DOHH2 (cell line): ENCODE measurements at regions not wholly inside any gene's neighbourhood (a gene's known extent, or its start where the extent isn't known, plus 50 kb on each side); places are given as distances from the start of the nearest gene placed in this dataset.

Experiments used
- H3F3A ChIP-seq: fragments of 200-600 bp; sonication (generic), shearing (Covaris generic); 2 replicates; pipeline ENCODE4 v1.6.0; 2016; ENCODE audit warnings: antibody characterized with exemption, mild to moderate bottlenecking; ENCODE audit not compliant: control insufficient read depth, insufficient read depth
- H3K27ac ChIP-seq: fragments of 200-600 bp; sonication (generic); 2 replicates; pipeline ENCODE4 v1.5.1; 2014; ENCODE audit warnings: low read depth, mild to moderate bottlenecking, low read length, moderate library complexity
- H3K27me3 ChIP-seq: fragments of 200-600 bp; sonication (generic); 2 replicates; pipeline ENCODE4 v1.6.1; 2014; ENCODE audit warnings: mild to moderate bottlenecking, low read length, mixed read lengths; ENCODE audit not compliant: control insufficient read depth
- H3K36me3 ChIP-seq: fragments of 200-600 bp; sonication (generic); 2 replicates; pipeline ENCODE4 v1.6.1; 2014; ENCODE audit warnings: mild to moderate bottlenecking, low read length, moderate library complexity, mixed read lengths; ENCODE audit not compliant: control insufficient read depth
- H3K4me1 ChIP-seq: fragments of 200-600 bp; sonication (generic); 2 replicates; pipeline ENCODE4 v1.6.1; 2014; ENCODE audit warnings: mild to moderate bottlenecking, low read length, mixed read lengths; ENCODE audit not compliant: control insufficient read depth
- H3K4me2 ChIP-seq: fragments of 200-600 bp; sonication (generic); 2 replicates; pipeline ENCODE4 v1.6.0; 2014; ENCODE audit warnings: mild to moderate bottlenecking, low read length, moderate library complexity
- H3K4me3 ChIP-seq: fragments of 200-600 bp; sonication (generic); 2 replicates; pipeline ENCODE4 v1.5.1; 2014; ENCODE audit warnings: mild to moderate bottlenecking, low read length, mixed read lengths
- H3K79me2 ChIP-seq: fragments of 200-600 bp; sonication (generic); 2 replicates; pipeline ENCODE4 v1.6.1; 2014; ENCODE audit warnings: mild to moderate bottlenecking, low read length, mixed read lengths; ENCODE audit not compliant: control insufficient read depth
- H3K9me2 ChIP-seq: fragments of 200-600 bp; sonication (generic); replicated peaks from 2 replicates; pipeline ENCODE4 v1.6.1; 2014; ENCODE audit warnings: mild to moderate bottlenecking, low read length, mixed read lengths; ENCODE audit not compliant: control insufficient read depth
- H3K9me3 ChIP-seq: fragments of 200-600 bp; sonication (generic); 2 replicates; pipeline ENCODE4 v1.6.1; 2014; ENCODE audit warnings: antibody characterized with exemption, low read length, mixed read lengths; ENCODE audit not compliant: control insufficient read depth, insufficient read depth
- H4K20me1 ChIP-seq: fragments of 200-600 bp; sonication (generic); 2 replicates; pipeline ENCODE4 v1.6.0; 2014; ENCODE audit warnings: low read depth, mild to moderate bottlenecking, antibody characterized with exemption, low read length, moderate library complexity; ENCODE audit not compliant: control insufficient read depth, insufficient read depth
- CTCF ChIP-seq: fragments of 200-600 bp; sonication (generic); IDR thresholded peaks from one replicate; pipeline ENCODE4 v1.5.1; 2014; ENCODE audit warnings: antibody characterized with exemption, mild to moderate bottlenecking, low read depth, low read length; ENCODE audit not compliant: poor library complexity, severe bottlenecking
- EZH2phosphoT487 ChIP-seq: fragments of 200-600 bp; sonication (generic); IDR thresholded peaks from 2 replicates; pipeline ENCODE4 v1.6.1; 2017; ENCODE audit warnings: borderline replicate concordance, mild to moderate bottlenecking, antibody characterized with exemption, low read length, moderate library complexity, mixed read lengths

- Histone ChIP-seq H3K4me2 (no peak overlapping the region), H3K9me3 (no peaks in the 10 kb centered on the region), H3K79me2 (no peaks in the 10 kb centered on the region), H3K27me3 (peaks cover 3% of the 10 kb centered on the region; the same call in 1 of the 2 replicates), H3K36me3 (no peaks in the 10 kb centered on the region), H3K27ac (no peak overlapping the region), H4K20me1 (no peaks in the 10 kb centered on the region), H3F3A (no peaks in the 10 kb centered on the region), H3K9me2 (no peaks in the 10 kb centered on the region), H3K4me3 (no peak overlapping the region), H3K4me1 (no peaks in the 10 kb centered on the region)
- TF ChIP-seq CTCF: no peak
- TF ChIP-seq EZH2phosphoT487: no peak
These were observed 186.8 kb upstream of the ADRA1D start for GRCh38 chr20:4435671-4436455.

- Histone ChIP-seq H3K4me3 (no peak overlapping the region), H3K79me2 (no peaks in the 10 kb centered on the region), H3F3A (no peaks in the 10 kb centered on the region), H3K27me3 (peaks cover 3% of the 10 kb centered on the region; the same call in 1 of the 2 replicates), H3K9me2 (no peaks in the 10 kb centered on the region), H3K36me3 (no peaks in the 10 kb centered on the region), H3K4me1 (no peaks in the 10 kb centered on the region), H4K20me1 (no peaks in the 10 kb centered on the region), H3K27ac (no peak overlapping the region), H3K9me3 (no peaks in the 10 kb centered on the region), H3K4me2 (no peak overlapping the region)
- TF ChIP-seq EZH2phosphoT487 (no peak), CTCF (no peak)
These were observed 186.1 kb upstream of the ADRA1D start for GRCh38 chr20:4435225-4435624.

- no peak overlapping the region for H3K4me2 ChIP-seq
- H3K27me3 ChIP-seq: peaks cover 3% of the 10 kb centered on the region; the same call in 1 of the 2 replicates
- H3K4me1 ChIP-seq: no peaks in the 10 kb centered on the region
- H3K9me3 ChIP-seq: no peaks in the 10 kb centered on the region
- no peaks in the 10 kb centered on the region for H3F3A ChIP-seq
- no peaks in the 10 kb centered on the region for H4K20me1 ChIP-seq
- no peak overlapping the region for H3K27ac ChIP-seq
- no peak overlapping the region for H3K4me3 ChIP-seq
- H3K36me3 ChIP-seq: no peaks in the 10 kb centered on the region
- H3K9me2 ChIP-seq: no peaks in the 10 kb centered on the region
- no peak for TF ChIP-seq CTCF
- TF ChIP-seq EZH2phosphoT487: no peak
- H3K79me2 ChIP-seq: no peaks in the 10 kb centered on the region
These were observed 185.6 kb upstream of the ADRA1D start for GRCh38 chr20:4434681-4435080.
